ENCODE measurements at regions not wholly inside any gene's neighbourhood (a gene's known extent, or its start where the extent isn't known, plus 50 kb on each side); places are given as distances from the start of the nearest gene placed in this dataset.
"Not testable (repeated sequence)": the region's sequence is repeated elsewhere in the genome, so short reads cannot be mapped to it uniquely, and the experiment has no call there.

DNA sequence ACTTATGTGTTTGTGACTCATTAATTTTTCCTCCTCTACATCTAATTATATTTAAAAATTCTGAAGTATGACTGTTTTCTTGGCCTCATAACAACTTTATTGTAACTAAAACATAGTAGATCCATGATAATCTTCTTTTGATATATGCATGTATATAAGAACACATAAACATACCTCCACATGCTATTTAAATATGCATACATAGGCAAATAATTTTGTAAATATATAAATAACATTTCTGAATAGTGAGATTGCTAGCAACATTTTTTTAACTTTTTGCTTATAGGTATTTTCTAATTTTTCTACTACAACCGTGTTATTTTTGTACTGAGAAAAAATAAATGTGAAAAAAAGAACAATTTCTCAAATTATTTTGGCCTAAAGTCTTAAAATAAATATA is 627.6 kb downstream of the HTR1B start:
- TF ChIP-seq, protein P1, sequence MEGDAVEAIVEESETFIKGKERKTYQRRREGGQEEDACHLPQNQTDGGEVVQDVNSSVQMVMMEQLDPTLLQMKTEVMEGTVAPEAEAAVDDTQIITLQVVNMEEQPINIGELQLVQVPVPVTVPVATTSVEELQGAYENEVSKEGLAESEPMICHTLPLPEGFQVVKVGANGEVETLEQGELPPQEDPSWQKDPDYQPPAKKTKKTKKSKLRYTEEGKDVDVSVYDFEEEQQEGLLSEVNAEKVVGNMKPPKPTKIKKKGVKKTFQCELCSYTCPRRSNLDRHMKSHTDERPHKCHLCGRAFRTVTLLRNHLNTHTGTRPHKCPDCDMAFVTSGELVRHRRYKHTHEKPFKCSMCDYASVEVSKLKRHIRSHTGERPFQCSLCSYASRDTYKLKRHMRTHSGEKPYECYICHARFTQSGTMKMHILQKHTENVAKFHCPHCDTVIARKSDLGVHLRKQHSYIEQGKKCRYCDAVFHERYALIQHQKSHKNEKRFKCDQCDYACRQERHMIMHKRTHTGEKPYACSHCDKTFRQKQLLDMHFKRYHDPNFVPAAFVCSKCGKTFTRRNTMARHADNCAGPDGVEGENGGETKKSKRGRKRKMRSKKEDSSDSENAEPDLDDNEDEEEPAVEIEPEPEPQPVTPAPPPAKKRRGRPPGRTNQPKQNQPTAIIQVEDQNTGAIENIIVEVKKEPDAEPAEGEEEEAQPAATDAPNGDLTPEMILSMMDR (IDR thresholded peaks at IDR 0.05; ENCODE audit: low read length, missing control alignments) = no peak
- DNase-seq (ENCODE audit: low read depth) = no peak
- H3K4me3 ChIP-seq (replicated peaks; ENCODE audit: low read depth, low read length) = no peak overlapping the region

DNA sequence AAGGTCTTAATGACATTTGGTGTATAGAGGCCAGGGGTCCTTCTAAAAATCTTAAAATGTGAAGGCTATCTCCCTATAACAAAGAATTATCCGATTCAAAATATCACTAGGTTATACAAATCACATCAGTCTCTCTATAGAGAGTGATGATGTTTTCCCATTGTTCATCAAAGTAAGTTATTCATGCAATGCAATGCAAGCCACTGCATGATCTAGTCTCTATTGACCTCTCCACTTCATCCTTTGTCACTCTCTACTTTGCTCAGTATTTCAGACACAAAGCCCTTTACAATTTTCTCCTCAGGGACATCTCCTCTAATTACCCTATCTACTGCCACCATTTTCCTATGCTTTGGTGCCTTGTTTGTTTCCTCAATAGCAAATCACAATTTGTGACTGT is 628.0 kb downstream of the HTR1B start:
- no peak for DNase-seq (ENCODE audit: low read depth)
- TF ChIP-seq, protein P1 (IDR thresholded peaks at IDR 0.05; ENCODE audit: low read length, missing control alignments) = no peak

DNA sequence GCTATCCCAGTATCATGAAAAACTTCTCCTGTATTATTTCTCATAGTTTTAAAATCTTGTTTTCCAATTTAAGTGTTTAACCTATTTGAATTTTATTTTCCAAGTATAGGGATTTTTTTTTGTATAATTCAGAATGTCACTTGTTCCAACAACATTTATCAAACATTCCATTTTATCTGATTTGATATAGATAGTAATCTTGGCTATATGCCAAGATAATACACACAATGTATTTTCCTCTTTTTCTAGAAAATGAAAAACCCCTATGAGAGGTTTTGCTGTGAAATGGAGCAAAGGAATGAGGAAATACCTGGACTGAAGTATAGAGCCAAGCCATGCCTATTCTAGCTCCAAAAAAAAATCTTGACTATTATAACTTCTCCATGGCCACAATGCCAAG is 628.9 kb downstream of the HTR1B start:
- TF ChIP-seq, protein P1 (IDR thresholded peaks at IDR 0.05; ENCODE audit: low read length, missing control alignments) = no peak
- no peak overlapping the region for H3K4me3 ChIP-seq (replicated peaks; ENCODE audit: low read depth, low read length)
- DNase-seq (ENCODE audit: low read depth) = no peak

More for the DNA sequence above, 628.0 kb downstream of the HTR1B start:
- H3K4me3 ChIP-seq (replicated peaks; ENCODE audit: low read depth, low read length) = no peak overlapping the region

DNA sequence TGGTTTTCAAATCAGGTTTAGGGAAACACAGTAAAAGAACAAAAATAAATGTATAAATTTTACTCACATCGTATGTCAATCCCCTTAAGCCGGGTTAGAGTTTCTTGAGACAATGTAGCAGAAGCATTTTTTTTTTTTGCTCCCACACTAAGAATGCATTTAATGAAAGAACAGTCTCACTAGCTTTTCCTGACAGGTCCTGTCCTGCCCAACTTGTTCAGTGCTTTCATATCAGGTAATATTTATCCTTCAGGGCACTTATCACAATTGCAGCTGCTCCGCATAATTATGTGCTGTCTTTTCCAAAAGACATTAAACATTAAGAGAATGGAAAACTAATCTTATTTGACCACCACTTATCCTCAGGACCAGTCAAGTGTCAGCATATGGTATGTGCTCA is 632.0 kb downstream of the HTR1B start:
- TF ChIP-seq, protein P1 (IDR thresholded peaks at IDR 0.05; ENCODE audit: low read length, missing control alignments) = no peak
- no peak overlapping the region for H3K4me3 ChIP-seq (replicated peaks; ENCODE audit: low read depth, low read length)
- DNase-seq (ENCODE audit: low read depth) = no peak

DNA sequence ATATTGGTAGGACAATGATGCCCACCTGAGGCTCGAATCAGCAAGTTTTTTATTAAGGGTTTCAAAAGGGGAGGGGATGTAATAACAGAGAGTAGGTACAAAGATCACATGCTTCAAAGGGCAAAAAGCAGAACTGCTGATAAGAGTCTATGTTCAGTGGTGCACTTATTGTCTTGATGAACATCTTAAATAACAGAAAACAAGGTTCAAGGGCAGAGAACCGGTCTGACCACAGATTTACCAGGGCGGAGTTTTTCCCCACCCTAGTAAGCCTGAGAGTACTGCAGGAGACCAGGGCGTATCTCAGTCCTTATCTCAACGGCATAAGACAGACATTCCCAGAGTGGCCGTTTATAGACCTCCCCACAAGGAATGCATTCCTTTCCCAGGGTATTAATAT is 639.7 kb downstream of the HTR1B start:
- not testable (repeated sequence) for DNase-seq (ENCODE audit: low read depth); H3K4me3 ChIP-seq (replicated peaks; ENCODE audit: low read depth, low read length)

DNA sequence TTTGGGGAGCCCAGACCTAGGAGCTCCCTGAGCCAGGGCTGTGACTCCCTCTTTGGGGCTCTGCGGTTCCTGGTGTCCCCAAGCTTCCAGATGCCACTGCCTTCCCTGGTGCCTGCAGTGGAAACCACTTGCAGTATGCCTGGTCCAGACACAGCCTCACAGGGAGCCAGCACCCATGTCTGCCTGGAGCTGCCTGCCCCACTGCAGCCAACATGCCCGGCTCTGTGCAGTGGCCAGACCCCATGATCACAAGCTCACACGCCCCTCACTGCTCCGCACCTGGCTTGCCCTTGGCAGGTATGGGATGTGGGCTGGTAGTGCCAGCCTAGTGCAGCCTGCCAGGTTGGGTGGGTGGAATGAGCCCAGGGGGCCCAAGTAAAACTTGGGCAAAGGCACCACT is 644.8 kb downstream of the HTR1B start:
- TF ChIP-seq, protein P1 (IDR thresholded peaks at IDR 0.05; ENCODE audit: low read length, missing control alignments) = no peak
- no peak for DNase-seq (ENCODE audit: low read depth)
- H3K4me3 ChIP-seq (replicated peaks; ENCODE audit: low read depth, low read length) = no peak overlapping the region

DNA sequence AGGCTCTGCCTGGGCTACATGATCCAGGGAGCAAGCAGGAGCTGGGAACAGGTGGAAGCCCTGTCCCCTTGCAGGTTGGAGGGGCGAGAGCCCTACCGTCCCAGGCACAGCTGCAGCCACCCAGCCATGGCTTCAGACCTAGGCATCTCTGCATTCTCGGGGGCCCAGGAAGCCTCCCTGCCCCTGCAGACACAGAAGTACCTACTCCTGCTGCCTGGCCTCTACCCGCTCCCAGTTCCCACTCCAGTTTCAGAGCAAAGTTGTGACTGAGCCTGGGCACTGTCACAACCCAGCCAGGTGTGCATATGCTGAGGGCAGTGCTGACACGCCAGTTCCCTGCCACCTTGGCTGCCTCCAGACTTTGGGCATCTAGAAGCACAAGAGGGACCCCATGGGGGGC is 645.9 kb downstream of the HTR1B start:
- H3K4me3 ChIP-seq (replicated peaks; ENCODE audit: low read depth, low read length) = no peak overlapping the region
- no peak for DNase-seq (ENCODE audit: low read depth)
- TF ChIP-seq, protein P1 (IDR thresholded peaks at IDR 0.05; ENCODE audit: low read length, missing control alignments) = no peak

All from fibroblast of pulmonary artery (primary cell).